HG03025 (cell line): ENCODE measurements at regions not wholly inside any gene's neighbourhood (a gene's known extent, or its start where the extent isn't known, plus 50 kb on each side); places are given as distances from the start of the nearest gene placed in this dataset.
"Not testable (repeated sequence)": the region's sequence is repeated elsewhere in the genome, so short reads cannot be mapped to it uniquely, and the experiment has no call there.

Experiments used
- ATAC-seq: cut with Tn5 transposase; IDR thresholded peaks from one replicate; pipeline ENCODE4 v1.9.1; 2021; ENCODE audit warnings: mild to moderate bottlenecking, moderate library complexity; ENCODE audit not compliant: unreplicated experiment, low FRiP score

GRCh38 chr9:79037338-79037737 is 534.4 kb upstream of the TLE4 start:
- ATAC-seq: no peak

GRCh38 chr9:79040671-79041070 is 531.1 kb upstream of the TLE4 start:
- no peak for ATAC-seq

GRCh38 chr9:79041266-79041665 is 530.5 kb upstream of the TLE4 start:
- ATAC-seq: no peak

- no peak for ATAC-seq
These were observed 527.8 kb upstream of the TLE4 start for GRCh38 chr9:79043916-79044315.

GRCh38 chr9:79046401-79046800 is 525.4 kb upstream of the TLE4 start:
- no peak for ATAC-seq

- no peak for ATAC-seq
These were observed 522.4 kb upstream of the TLE4 start for GRCh38 chr9:79049371-79049770.

GRCh38 chr9:79053598-79053997 is 518.2 kb upstream of the TLE4 start:
- ATAC-seq: no peak

- no peak for ATAC-seq
These were observed 517.3 kb upstream of the TLE4 start for GRCh38 chr9:79054500-79054899.

- no peak for ATAC-seq
These were observed 515.7 kb upstream of the TLE4 start for GRCh38 chr9:79056041-79056440.

GRCh38 chr9:79057576-79057975 is 514.2 kb upstream of the TLE4 start:
- no peak for ATAC-seq

- no peak for ATAC-seq
These were observed 511.0 kb upstream of the TLE4 start for GRCh38 chr9:79060766-79061165.

GRCh38 chr9:79061752-79062616 is 509.8 kb upstream of the TLE4 start:
- ATAC-seq: no peak

GRCh38 chr9:79073201-79073600 is 498.6 kb upstream of the TLE4 start:
- ATAC-seq: no peak

GRCh38 chr9:79080536-79080935 is 491.2 kb upstream of the TLE4 start:
- no peak for ATAC-seq

- no peak for ATAC-seq
These were observed 488.1 kb upstream of the TLE4 start for GRCh38 chr9:79083621-79084020.

- no peak for ATAC-seq
These were observed 484.6 kb upstream of the TLE4 start for GRCh38 chr9:79087133-79087532.

GRCh38 chr9:79089054-79089560 is 482.7 kb upstream of the TLE4 start:
- no peak for ATAC-seq

GRCh38 chr9:79089851-79090250 is 481.9 kb upstream of the TLE4 start:
- ATAC-seq: not testable (repeated sequence)

- ATAC-seq: not testable (repeated sequence)
These were observed 468.5 kb upstream of the TLE4 start for GRCh38 chr9:79103257-79103656.

- no peak for ATAC-seq
These were observed 467.5 kb upstream of the TLE4 start for GRCh38 chr9:79104216-79104615.

- no peak for ATAC-seq
These were observed 466.8 kb upstream of the TLE4 start for GRCh38 chr9:79104951-79105350.
